ENCODE measurements at regions not wholly inside any gene's neighbourhood (a gene's known extent, or its start where the extent isn't known, plus 50 kb on each side); places are given as distances from the start of the nearest gene placed in this dataset.
"Not testable (repeated sequence)": the region's sequence is repeated elsewhere in the genome, so short reads cannot be mapped to it uniquely, and the experiment has no call there.

GRCh38 chr14:101082436-101083384 is 179.2 kb upstream of the RTL1 start:
- no peak for DNase-seq (ENCODE audit: low read depth)
- in situ Hi-C loops (cut with HindIII; ENCODE audit: low pct_unique_long_range_greater_than_20kb, low sequenced_read_pairs), result no loop called here

- in situ Hi-C loops (cut with HindIII; ENCODE audit: low pct_unique_long_range_greater_than_20kb, low sequenced_read_pairs), result no loop called here
- DNase-seq (ENCODE audit: low read depth), result no peak
These were observed 180.3 kb upstream of the RTL1 start for GRCh38 chr14:101083564-101084435.

- in situ Hi-C loops (cut with HindIII; ENCODE audit: low pct_unique_long_range_greater_than_20kb, low sequenced_read_pairs), result no loop called here
- no peak for DNase-seq (ENCODE audit: low read depth)
These were observed 180.9 kb upstream of the RTL1 start for GRCh38 chr14:101084436-101084826.

- no peak for DNase-seq (ENCODE audit: low read depth)
- in situ Hi-C loops (cut with HindIII; ENCODE audit: low pct_unique_long_range_greater_than_20kb, low sequenced_read_pairs), result no loop called here
These were observed 183.4 kb upstream of the RTL1 start for GRCh38 chr14:101086926-101087325.

- no peak for DNase-seq (ENCODE audit: low read depth)
- in situ Hi-C loops (cut with HindIII; ENCODE audit: low pct_unique_long_range_greater_than_20kb, low sequenced_read_pairs), result no loop called here
These were observed 184.3 kb upstream of the RTL1 start for GRCh38 chr14:101087614-101088394.

- in situ Hi-C loops (cut with HindIII; ENCODE audit: low pct_unique_long_range_greater_than_20kb, low sequenced_read_pairs), result no loop called here
These were observed 184.8 kb upstream of the RTL1 start for GRCh38 chr14:101088395-101088667.

GRCh38 chr14:101088714-101089113 is 185.2 kb upstream of the RTL1 start:
- in situ Hi-C loops (cut with HindIII; ENCODE audit: low pct_unique_long_range_greater_than_20kb, low sequenced_read_pairs), result no loop called here
- no peak for DNase-seq (ENCODE audit: low read depth)

More at GRCh38 chr14:101088395-101088667, 184.8 kb upstream of the RTL1 start:
- DNase-seq (ENCODE audit: low read depth), result no peak

GRCh38 chr14:101090478-101090877 is 187.0 kb upstream of the RTL1 start:
- in situ Hi-C loops (cut with HindIII; ENCODE audit: low pct_unique_long_range_greater_than_20kb, low sequenced_read_pairs); DNase-seq (ENCODE audit: low read depth): not testable (repeated sequence)

- in situ Hi-C loops (cut with HindIII; ENCODE audit: low pct_unique_long_range_greater_than_20kb, low sequenced_read_pairs), result no loop called here
- DNase-seq (ENCODE audit: low read depth), result no peak
These were observed 187.5 kb upstream of the RTL1 start for GRCh38 chr14:101090976-101091375.

GRCh38 chr14:101094916-101095315 is 191.4 kb upstream of the RTL1 start:
- DNase-seq (ENCODE audit: low read depth); in situ Hi-C loops (cut with HindIII; ENCODE audit: low pct_unique_long_range_greater_than_20kb, low sequenced_read_pairs): not testable (repeated sequence)

- in situ Hi-C loops (cut with HindIII; ENCODE audit: low pct_unique_long_range_greater_than_20kb, low sequenced_read_pairs), result no loop called here
- no peak for DNase-seq (ENCODE audit: low read depth)
These were observed 193.0 kb upstream of the RTL1 start for GRCh38 chr14:101096551-101096950.

- in situ Hi-C loops (cut with HindIII; ENCODE audit: low pct_unique_long_range_greater_than_20kb, low sequenced_read_pairs), result no loop called here
- peak; percentile 39 for DNase-seq (ENCODE audit: low read depth)
These were observed 193.7 kb upstream of the RTL1 start for GRCh38 chr14:101097109-101097793.

- DNase-seq (ENCODE audit: low read depth), result no peak
- in situ Hi-C loops (cut with HindIII; ENCODE audit: low pct_unique_long_range_greater_than_20kb, low sequenced_read_pairs), result no loop called here
These were observed 194.7 kb upstream of the RTL1 start for GRCh38 chr14:101098177-101098576.

- no peak for DNase-seq (ENCODE audit: low read depth)
- in situ Hi-C loops (cut with HindIII; ENCODE audit: low pct_unique_long_range_greater_than_20kb, low sequenced_read_pairs), result no loop called here
These were observed 195.1 kb upstream of the RTL1 start for GRCh38 chr14:101098641-101099040.

- peak; percentile 29 for DNase-seq (ENCODE audit: low read depth)
- in situ Hi-C loops (cut with HindIII; ENCODE audit: low pct_unique_long_range_greater_than_20kb, low sequenced_read_pairs), result no loop called here
These were observed 198.0 kb upstream of the RTL1 start for GRCh38 chr14:101101456-101102056.

- no peak for DNase-seq (ENCODE audit: low read depth)
- in situ Hi-C loops (cut with HindIII; ENCODE audit: low pct_unique_long_range_greater_than_20kb, low sequenced_read_pairs), result no loop called here
These were observed 199.4 kb upstream of the RTL1 start for GRCh38 chr14:101102875-101103274.

GRCh38 chr14:101103321-101103901 is 199.9 kb upstream of the RTL1 start:
- DNase-seq (ENCODE audit: low read depth), result no peak
- in situ Hi-C loops (cut with HindIII; ENCODE audit: low pct_unique_long_range_greater_than_20kb, low sequenced_read_pairs), result no loop called here

Measured in Caki2 (cell line).